PC-9 (cell line): ENCODE measurements at regions not wholly inside any gene's neighbourhood (a gene's known extent, or its start where the extent isn't known, plus 50 kb on each side); places are given as distances from the start of the nearest gene placed in this dataset.

Experiments used
- BruUV-seq: library from RNA; stranded (reverse); fragments of 400-500 nt; replicated peaks from 2 replicates; lab custom pipeline; 2021; lab: Mats Ljungman, UMichigan
- CTCF ChIA-PET: fragments of 300-600 bp; sonication (Branson Sonifier 250); formaldehyde crosslinking; loops from one replicate; lab custom pipeline; 2022; ENCODE audit warnings: antibody characterized with exemption; lab: Charles Lee
- POLR2A ChIA-PET: fragments of 300-600 bp; sonication (Branson Sonifier 250); formaldehyde crosslinking; loops from one replicate; lab custom pipeline; 2022; ENCODE audit warnings: antibody characterized with exemption; ENCODE audit not compliant: unreplicated experiment; lab: Charles Lee
- DNase-seq, 2 experiments: peaks; one replicate each; pipeline versions ENCODE4 v3.0.0 to v3.0.0-alpha.2; 2015 to 2022; ENCODE audit warnings: mixed read lengths in 1 of 2
- H2AFZ ChIP-seq: fragments of 200-600 bp; sonication (generic); 2 replicates; pipeline ENCODE4 v1.8.1; 2017; ENCODE audit warnings: antibody characterized with exemption
- H3F3A ChIP-seq: fragments of 200-600 bp; sonication (generic); 2 replicates; pipeline ENCODE4 v1.8.1; 2017; ENCODE audit warnings: antibody characterized with exemption, mild to moderate bottlenecking, low read depth; ENCODE audit not compliant: insufficient read depth
- H3K27ac ChIP-seq: fragments of 200-600 bp; sonication (generic); 2 replicates; pipeline ENCODE4 v1.6.1; 2016; ENCODE audit warnings: mixed run types
- H3K27me3 ChIP-seq: fragments of 200-600 bp; sonication (generic); 2 replicates; pipeline ENCODE4 v1.6.1; 2016; ENCODE audit warnings: low read depth, mixed run types; ENCODE audit not compliant: insufficient read depth
- H3K36me3 ChIP-seq: fragments of 200-600 bp; sonication (generic); 2 replicates; pipeline ENCODE4 v1.6.1; 2016; ENCODE audit warnings: low read depth, mixed run types
- H3K4me1 ChIP-seq: fragments of 200-600 bp; sonication (generic); replicated peaks from 2 replicates; pipeline ENCODE4 v1.6.1; 2016; ENCODE audit warnings: mixed run types; ENCODE audit not compliant: insufficient read depth
- H3K4me2 ChIP-seq: fragments of 200-600 bp; sonication (generic); 2 replicates; pipeline ENCODE4 v1.6.1; 2017; ENCODE audit warnings: mixed run types
- H3K4me3 ChIP-seq: fragments of 200-600 bp; sonication (generic); 2 replicates; pipeline ENCODE4 v1.6.1; 2016; ENCODE audit warnings: mixed run types
- H3K79me2 ChIP-seq: fragments of 200-600 bp; sonication (generic); 2 replicates; pipeline ENCODE4 v1.6.1; 2017; ENCODE audit warnings: low read depth, mixed run types
- H3K9me2 ChIP-seq: fragments of 200-600 bp; sonication (generic); 2 replicates; pipeline ENCODE4 v1.8.1; 2017; ENCODE audit warnings: mild to moderate bottlenecking; ENCODE audit not compliant: insufficient read depth
- H3K9me3 ChIP-seq: fragments of 200-600 bp; sonication (generic); 2 replicates; pipeline ENCODE4 v1.8.1; 2016; ENCODE audit warnings: low read depth; ENCODE audit not compliant: insufficient read depth
- H4K20me1 ChIP-seq: fragments of 200-600 bp; sonication (generic); 2 replicates; pipeline ENCODE4 v1.8.1; 2017; ENCODE audit not compliant: insufficient read depth
- EZH2 ChIP-seq: fragments of 200-600 bp; sonication (generic); IDR thresholded peaks from 2 replicates; pipeline ENCODE4 v1.8.0; 2017; ENCODE audit warnings: antibody characterized with exemption, low read depth
- intact Hi-C: fragments of 100-400 bp; cut with micrococcal nuclease; formaldehyde crosslinking; loops from one replicate; pipeline ENCODE4 v1.10.0; 2022; ENCODE audit not compliant: unreplicated experiment
- TF ChIP-seq, protein P1 (sequence below): fragments of 200-600 bp; sonication (generic); conservative IDR thresholded peaks from 2 replicates; pipeline ENCODE4 v1.6.1; 2017; ENCODE audit warnings: mixed run types, antibody characterized with exemption, mild to moderate bottlenecking, moderate library complexity

GRCh38 chr10:56782503-56782902, 421.4 kb upstream of the ZWINT start:
- Histone ChIP-seq H3K9me3 (no peaks in the 10 kb centered on the region), H3K9me2 (no peaks in the 10 kb centered on the region), H3K4me1 (no peaks in the 10 kb centered on the region), H3K27me3 (no peaks in the 10 kb centered on the region), H3K79me2 (no peaks in the 10 kb centered on the region), H2AFZ (no peak overlapping the region), H3K36me3 (no peaks in the 10 kb centered on the region), H3F3A (no peaks in the 10 kb centered on the region), H3K27ac (no peak overlapping the region), H3K4me3 (no peak overlapping the region), H4K20me1 (0 out of 2 replicates have a peak, but pooled peaks cover 7% of the 10 kb centered on the region), H3K4me2 (no peak overlapping the region)
- POLR2A ChIA-PET: no interaction called here
- DNase-seq: no peak
- TF ChIP-seq EZH2: no peak
- TF ChIP-seq, protein P1, sequence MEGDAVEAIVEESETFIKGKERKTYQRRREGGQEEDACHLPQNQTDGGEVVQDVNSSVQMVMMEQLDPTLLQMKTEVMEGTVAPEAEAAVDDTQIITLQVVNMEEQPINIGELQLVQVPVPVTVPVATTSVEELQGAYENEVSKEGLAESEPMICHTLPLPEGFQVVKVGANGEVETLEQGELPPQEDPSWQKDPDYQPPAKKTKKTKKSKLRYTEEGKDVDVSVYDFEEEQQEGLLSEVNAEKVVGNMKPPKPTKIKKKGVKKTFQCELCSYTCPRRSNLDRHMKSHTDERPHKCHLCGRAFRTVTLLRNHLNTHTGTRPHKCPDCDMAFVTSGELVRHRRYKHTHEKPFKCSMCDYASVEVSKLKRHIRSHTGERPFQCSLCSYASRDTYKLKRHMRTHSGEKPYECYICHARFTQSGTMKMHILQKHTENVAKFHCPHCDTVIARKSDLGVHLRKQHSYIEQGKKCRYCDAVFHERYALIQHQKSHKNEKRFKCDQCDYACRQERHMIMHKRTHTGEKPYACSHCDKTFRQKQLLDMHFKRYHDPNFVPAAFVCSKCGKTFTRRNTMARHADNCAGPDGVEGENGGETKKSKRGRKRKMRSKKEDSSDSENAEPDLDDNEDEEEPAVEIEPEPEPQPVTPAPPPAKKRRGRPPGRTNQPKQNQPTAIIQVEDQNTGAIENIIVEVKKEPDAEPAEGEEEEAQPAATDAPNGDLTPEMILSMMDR: no peak
- intact Hi-C loops: no loop called here
- CTCF ChIA-PET: no interaction called here
- BruUV-seq: no TSS peak

DNA sequence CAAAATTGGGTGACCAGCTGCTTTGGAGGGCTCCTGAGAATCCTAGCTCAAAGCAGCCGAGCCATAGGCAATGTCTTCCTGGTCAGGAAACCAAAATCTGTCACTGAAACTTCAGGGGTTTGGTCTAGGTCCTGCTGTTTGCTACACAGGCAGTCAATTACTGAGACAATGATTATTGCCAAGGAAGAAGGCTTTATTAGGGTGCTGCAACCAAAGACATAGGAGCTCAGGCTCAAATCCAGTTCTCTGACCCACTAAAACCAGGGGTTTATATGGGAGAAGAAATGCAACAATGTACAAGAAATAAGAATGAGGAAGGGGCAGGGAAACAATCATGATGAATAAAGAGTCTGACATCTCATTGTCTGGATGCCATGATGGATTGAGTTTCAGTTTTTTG, 410.3 kb upstream of the ZWINT start:
- Histone ChIP-seq H3K36me3 (no peaks in the 10 kb centered on the region), H3K4me3 (no peak overlapping the region), H4K20me1 (no peaks in the 10 kb centered on the region), H3K27ac (no peak overlapping the region), H3K9me3 (no peaks in the 10 kb centered on the region; the same call in 1 of the 2 replicates), H3K4me1 (no peaks in the 10 kb centered on the region), H3K27me3 (no peaks in the 10 kb centered on the region), H2AFZ (no peak overlapping the region), H3F3A (no peaks in the 10 kb centered on the region), H3K79me2 (no peaks in the 10 kb centered on the region), H3K9me2 (peaks cover 4% of the 10 kb centered on the region; the same call in 1 of the 2 replicates), H3K4me2 (no peak overlapping the region)
- intact Hi-C loops: no loop called here
- DNase-seq: no peak
- BruUV-seq: no TSS peak
- ChIA-PET CTCF (no interaction called here), POLR2A (no interaction called here)
- TF ChIP-seq, protein P1: no peak
- no peak for TF ChIP-seq EZH2

- no peak for DNase-seq
- no peak overlapping the region for H2AFZ ChIP-seq
- no peaks in the 10 kb centered on the region for H3K9me2 ChIP-seq
- POLR2A ChIA-PET: no interaction called here
- TF ChIP-seq, protein P1: no peak
- TF ChIP-seq EZH2: no peak
- H3K36me3 ChIP-seq: no peaks in the 10 kb centered on the region
- intact Hi-C loops: no loop called here
- no peak overlapping the region for H3K4me2 ChIP-seq
- H3F3A ChIP-seq: no peaks in the 10 kb centered on the region
- no peaks in the 10 kb centered on the region for H3K9me3 ChIP-seq
- H4K20me1 ChIP-seq: no peaks in the 10 kb centered on the region
- no peaks in the 10 kb centered on the region for H3K4me1 ChIP-seq
- BruUV-seq: no TSS peak
- CTCF ChIA-PET: no interaction called here
- no peaks in the 10 kb centered on the region for H3K27me3 ChIP-seq
- no peak overlapping the region for H3K27ac ChIP-seq
- no peaks in the 10 kb centered on the region for H3K79me2 ChIP-seq
- H3K4me3 ChIP-seq: no peak overlapping the region
These were observed 402.0 kb upstream of the ZWINT start for GRCh38 chr10:56763090-56763489.
